NCI-H1417 treated with DMSO at 0.1 percent for 48 hours (cell line): ENCODE measurements at regions not wholly inside any gene's neighbourhood (a gene's known extent, or its start where the extent isn't known, plus 50 kb on each side); places are given as distances from the start of the nearest gene placed in this dataset.

ENCODE experiments used
- DNase-seq: peaks from one replicate; lab custom pipeline; 2025; lab: John Stamatoyannopoulos, UW

- DNase-seq, result no peak
These were observed 50.5 kb upstream of the LRRC1 start for GRCh38 chr6:53744321-53744720.

GRCh38 chr6:53741034-53741823 is 53.6 kb upstream of the LRRC1 start:
- DNase-seq, result no peak

- DNase-seq, result no peak
These were observed 57.1 kb upstream of the LRRC1 start for GRCh38 chr6:53737746-53738145.

GRCh38 chr6:53735896-53736295 is 58.9 kb upstream of the LRRC1 start:
- DNase-seq, result no peak

DNA sequence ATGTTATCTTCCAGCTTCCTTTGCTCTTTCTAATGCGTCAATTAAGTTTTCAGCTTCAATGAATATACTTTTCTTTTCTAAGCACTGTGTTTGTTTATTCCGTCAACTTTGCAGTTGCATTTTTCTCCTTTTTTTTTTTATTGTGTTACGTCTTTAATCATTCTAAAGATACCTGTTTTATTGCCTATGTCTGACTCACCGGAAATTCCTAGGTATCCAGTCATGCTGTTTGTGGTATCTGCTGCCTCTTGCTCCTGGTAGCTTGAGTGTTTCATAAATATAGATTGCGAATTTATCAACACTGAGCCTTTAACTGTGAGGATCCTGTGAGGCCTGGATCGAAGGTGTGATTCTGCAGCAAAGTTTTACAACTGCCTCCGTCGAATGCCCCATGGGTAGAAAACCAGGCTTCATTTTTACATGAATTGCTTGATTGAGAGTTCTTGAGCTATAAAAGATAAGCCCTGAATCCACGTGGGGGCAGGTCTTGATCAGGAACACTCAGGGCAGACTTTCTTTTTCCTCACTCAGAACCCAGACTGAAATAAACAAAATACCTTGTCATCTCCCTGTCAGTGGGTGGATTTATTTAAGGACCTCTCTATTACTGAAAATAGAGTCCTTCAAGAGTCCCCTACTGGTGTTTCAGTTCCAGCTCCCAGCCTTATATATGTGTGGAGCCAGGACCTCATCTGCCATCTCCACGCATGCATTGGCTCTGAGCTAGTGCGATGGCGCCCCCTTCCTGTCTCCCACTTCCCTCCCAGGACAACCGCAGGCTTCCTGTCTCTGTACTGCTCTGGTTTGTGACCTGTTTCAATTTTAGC is 60.1 kb upstream of the LRRC1 start:
- DNase-seq, result no peak

DNA sequence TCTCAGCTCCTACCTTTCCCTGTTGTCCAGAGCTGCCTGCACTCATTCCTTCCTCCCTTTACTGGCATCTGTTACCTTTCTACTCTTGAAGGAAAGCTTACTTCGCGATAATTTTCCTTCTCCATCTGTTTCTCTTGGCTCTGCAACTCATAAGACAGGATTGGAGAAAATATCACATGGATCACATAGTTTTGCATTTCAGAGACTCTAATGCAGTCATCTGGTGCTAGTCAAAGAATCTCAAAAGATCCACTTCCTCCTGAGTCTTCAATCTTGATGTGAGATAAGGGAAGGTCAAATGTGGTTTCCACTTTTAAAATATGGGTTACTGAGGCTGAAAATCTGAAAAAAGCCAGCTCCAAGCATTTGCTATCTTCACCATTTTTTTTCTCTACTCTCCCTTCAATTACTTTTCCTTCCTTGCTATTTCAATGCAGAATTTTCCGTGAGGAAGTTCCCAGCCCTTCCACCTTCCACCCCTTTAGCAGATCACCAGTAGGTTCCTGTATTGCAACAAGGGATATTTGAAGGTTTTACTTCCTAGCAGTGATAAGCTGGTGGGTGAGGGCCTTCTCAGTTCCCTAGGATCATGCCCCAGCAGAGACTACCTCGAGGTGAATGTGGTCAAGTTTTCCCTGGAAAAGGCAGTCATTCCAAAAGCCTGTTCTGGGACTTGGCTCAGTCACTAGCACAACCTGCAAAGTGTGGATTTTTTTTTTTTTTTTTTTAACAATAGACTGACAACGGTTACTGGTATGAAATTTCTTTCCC is 62.8 kb upstream of the LRRC1 start:
- no peak for DNase-seq

DNA sequence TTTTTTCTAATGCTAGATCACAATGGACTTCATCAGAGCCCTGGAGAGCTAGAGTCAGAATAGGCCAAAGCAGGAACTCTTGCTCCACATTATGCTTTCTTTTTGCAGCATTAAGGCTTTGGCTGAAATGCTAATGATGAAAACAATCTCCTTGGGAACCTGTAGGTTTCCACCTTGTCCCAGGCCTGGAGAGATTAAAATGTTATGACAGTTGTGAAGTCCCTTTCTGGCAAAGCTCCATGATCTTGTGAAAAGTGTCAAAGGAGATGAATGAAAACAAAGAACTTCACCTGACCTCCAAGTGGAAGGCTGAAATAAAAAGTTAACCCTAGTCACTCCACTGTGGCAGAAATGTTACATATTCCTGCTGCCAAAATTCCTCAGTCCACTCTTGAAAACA is 64.0 kb upstream of the LRRC1 start:
- DNase-seq, result no peak

- no peak for DNase-seq
These were observed 63.1 kb upstream of the KLHL31 start for GRCh38 chr6:53728570-53729194.

DNA sequence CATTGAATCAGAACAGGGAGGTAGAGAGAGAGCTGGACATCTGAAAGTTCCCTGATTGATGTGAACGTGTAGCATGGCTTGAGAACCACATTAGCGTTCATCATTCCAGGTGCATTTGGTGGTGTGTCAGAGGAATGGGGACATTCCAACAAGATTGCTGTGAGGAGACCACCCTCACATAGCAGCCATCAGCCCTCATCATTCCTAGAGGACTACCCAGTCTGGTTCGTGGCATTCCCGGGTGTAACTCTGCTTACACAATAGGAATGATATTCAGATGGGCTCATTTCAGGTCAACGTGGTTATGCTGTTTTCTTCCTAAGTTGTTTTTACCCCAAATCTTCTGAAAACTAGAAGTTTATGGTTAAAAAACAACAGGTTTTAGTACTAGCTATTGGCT is 62.2 kb upstream of the KLHL31 start:
- no peak for DNase-seq

DNA sequence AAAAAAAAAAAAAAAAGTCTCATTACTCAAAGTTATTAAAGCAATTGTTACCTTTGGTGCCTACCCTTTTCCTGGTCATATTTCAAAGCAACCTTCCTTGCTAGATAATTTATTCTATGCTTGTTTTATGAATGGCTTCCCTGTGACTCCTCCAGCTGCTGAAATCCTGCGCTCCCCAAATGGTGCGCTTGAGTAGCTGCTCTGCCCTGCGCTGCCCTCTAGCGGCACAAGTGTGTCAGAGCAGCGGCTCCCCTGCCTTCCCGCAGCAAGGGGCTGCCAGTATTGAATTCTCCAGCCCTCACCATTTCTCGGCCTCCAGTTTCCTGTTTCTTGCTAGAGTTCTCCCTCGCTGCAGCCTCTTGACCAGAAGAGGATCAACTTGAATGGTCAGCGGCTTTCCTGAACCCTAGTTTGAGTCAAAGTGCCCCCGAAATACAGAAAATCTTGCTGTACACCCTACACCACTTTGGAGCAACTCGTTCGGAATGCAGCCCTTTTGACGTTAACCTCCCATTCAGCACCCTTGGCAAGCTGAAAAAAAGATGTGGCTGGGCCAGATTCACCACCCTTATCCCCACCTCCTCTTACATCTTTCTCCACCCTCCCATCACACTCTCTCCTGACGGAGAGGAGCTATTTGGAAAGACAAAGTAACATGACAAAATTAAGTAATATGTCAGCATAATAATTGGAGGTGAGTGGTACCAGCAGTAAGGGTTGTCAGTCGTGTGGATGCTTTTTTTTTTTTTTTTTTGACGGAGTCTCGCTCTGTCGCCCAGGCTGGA is 60.4 kb upstream of the KLHL31 start:
- peak; percentile 25 for DNase-seq

DNA sequence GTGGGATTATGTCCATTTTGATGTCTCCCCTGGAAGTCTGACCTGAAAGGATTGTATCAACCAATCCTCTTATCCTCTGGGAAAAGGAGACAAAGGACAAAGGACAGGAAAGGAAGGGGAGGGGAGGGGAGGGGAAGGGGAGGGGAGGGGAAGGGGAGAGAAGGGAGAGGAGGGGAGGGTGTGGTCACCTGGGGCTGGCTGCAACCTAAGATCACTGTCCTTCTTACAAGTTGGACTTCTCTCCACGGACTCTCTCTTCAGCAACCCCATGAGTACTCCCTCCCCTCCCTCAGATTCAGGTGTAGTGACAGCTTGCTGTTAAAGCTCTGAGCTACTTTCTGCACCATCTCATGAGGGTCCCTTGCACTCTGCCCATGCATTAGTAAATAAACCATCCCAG is 58.9 kb upstream of the KLHL31 start:
- no peak for DNase-seq

GRCh38 chr6:53723331-53723730 is 57.8 kb upstream of the KLHL31 start:
- DNase-seq, result no peak

GRCh38 chr6:53721766-53722165 is 56.2 kb upstream of the KLHL31 start:
- DNase-seq, result no peak

DNA sequence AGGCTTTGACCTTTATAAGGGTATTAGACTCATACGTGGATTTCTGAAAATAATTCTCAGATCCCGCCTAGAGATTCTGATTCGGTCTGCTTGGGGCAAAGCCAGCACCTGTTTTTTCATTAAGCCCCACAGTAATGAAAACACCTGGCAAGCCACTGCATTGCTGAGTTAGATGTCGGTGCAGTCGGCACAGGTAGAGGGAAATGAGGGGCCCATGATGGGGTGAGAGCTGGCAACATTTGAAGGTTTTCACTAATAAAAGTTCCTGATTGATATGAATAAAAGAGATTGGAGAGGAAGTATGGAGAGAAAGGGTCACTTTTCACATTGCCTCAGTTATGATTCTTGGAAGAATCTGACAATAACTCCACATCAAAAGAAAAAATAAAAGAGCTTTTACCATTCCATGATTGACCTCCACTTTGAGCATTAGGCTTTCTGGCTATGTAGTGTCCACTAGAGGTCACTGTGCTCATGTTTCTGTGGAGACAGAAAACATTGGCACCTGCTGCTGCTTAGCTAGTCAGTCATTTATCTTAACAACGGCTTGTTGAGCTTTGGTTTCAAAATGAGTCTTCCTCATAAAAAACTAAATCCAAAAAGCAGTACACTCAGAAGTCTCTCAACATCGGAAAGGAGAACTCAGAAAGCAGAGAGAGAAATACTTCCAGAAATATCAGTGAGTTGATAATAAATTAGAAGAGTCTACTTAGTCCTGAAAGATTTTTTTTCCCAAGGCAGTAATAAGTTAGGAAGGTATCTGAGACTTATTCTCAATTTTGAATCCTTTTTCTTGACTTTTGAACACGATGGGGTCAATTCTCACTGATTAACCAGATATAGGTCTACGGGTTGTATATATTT is 53.3 kb upstream of the KLHL31 start:
- DNase-seq, result peak; percentile 30

DNA sequence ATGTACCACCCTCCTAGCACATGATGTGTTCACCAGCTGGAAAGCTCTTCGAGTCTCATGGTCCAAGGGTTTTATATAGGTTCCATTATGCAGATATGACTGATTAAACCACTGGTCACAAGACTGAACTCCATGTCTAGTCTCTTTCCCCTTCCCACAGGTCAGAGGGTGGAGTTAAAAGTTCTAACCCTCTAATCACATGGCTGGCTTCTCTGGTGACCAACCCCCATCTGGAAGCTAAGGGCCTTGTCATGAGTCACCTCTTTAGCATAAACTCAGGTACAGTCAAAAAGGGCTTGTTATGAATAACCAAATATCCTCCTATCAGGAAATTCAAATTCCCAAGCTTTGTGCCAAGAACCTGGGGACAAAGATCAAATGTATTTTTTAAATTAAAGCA is 52.0 kb upstream of the KLHL31 start:
- DNase-seq, result no peak

GRCh38 chr6:53715434-53715833 is 49.9 kb upstream of the KLHL31 start:
- DNase-seq, result no peak
